H1 (cell line): ENCODE measurements at regions not wholly inside any gene's neighbourhood (a gene's known extent, or its start where the extent isn't known, plus 50 kb on each side); places are given as distances from the start of the nearest gene placed in this dataset.

Source experiments
- CTCF ChIA-PET: fragments of 300-600 bp; sonication (Branson Sonifier 250); formaldehyde crosslinking; loops from one replicate; lab custom pipeline; 2021; ENCODE audit not compliant: partially characterized antibody; lab: Charles Lee
- POLR2A ChIA-PET: fragments of 300-600 bp; sonication (Branson Sonifier 250); formaldehyde crosslinking; loops from one replicate; lab custom pipeline; 2021; ENCODE audit warnings: inconsistent platforms; ENCODE audit not compliant: partially characterized antibody; lab: Charles Lee
- DNase-seq, 2 experiments: peaks; one replicate each; pipeline versions ENCODE4 v3.0.0 to v3.0.0-alpha.2; 2010 to 2022; ENCODE audit warnings: low spot score in 2 of 2, low read depth in 1 of 2, mixed read lengths in 1 of 2
- FAIRE-seq: peaks from 2 replicates; lab custom pipeline; 2011; peaks lifted over from hg19 to GRCh38; lab: Jason Lieb, UNC
- H2AFZ ChIP-seq: 2 replicates; pipeline ENCODE4 v1.8.1; 2012; ENCODE audit warnings: low read length, inconsistent platforms
- H2AK5ac ChIP-seq: 2 replicates; pipeline ENCODE4 v1.6.1; 2013; ENCODE audit warnings: low read depth, low read length
- H2BK120ac ChIP-seq: replicated peaks from 2 replicates; pipeline ENCODE3; 2013; ENCODE audit warnings: low read depth, low read length, inconsistent platforms
- H2BK12ac ChIP-seq: 2 replicates; pipeline ENCODE4 v1.6.1; 2013; ENCODE audit warnings: low read depth, low read length
- H2BK15ac ChIP-seq: 2 replicates; pipeline ENCODE4 v1.6.1; 2013; ENCODE audit warnings: low read length
- H2BK20ac ChIP-seq: 2 replicates; pipeline ENCODE4 v1.6.1; 2013; ENCODE audit warnings: low read length
- H2BK5ac ChIP-seq: 2 replicates; pipeline ENCODE4 v1.6.1; 2013; ENCODE audit warnings: low read depth, low read length
- H3K14ac ChIP-seq: 2 replicates; pipeline ENCODE4 v1.6.1; 2013; ENCODE audit warnings: inconsistent platforms; ENCODE audit not compliant: insufficient read length
- H3K18ac ChIP-seq: 2 replicates; pipeline ENCODE4 v1.6.1; 2013; ENCODE audit warnings: low read length; ENCODE audit errors: extremely low read depth
- H3K23ac ChIP-seq: 2 replicates; pipeline ENCODE4 v1.6.1; 2013; ENCODE audit warnings: inconsistent platforms; ENCODE audit not compliant: insufficient read length
- H3K23me2 ChIP-seq: 2 replicates; pipeline ENCODE4 v1.6.1; 2013; ENCODE audit warnings: low read depth, low read length
- H3K27ac ChIP-seq: 2 replicates; pipeline ENCODE4 v1.6.1; 2011; ENCODE audit warnings: low read depth, low read length, inconsistent platforms
- H3K27me3 ChIP-seq, 4 experiments: replicated peaks in 1 of 4; 1 replicate in 1 of 4; 2 replicates in 3 of 4; pipeline versions ENCODE4 v1.6.1 to v1.8.1; 2011 to 2013; ENCODE audit warnings: low read length in 3 of 4, mild to moderate bottlenecking in 3 of 4, inconsistent platforms in 2 of 4, mixed read lengths in 2 of 4, moderate library complexity in 1 of 4; ENCODE audit not compliant: control insufficient read depth in 3 of 4, insufficient read depth in 3 of 4; ENCODE audit errors: extremely low read depth in 1 of 4
- H3K36me3 ChIP-seq, 4 experiments: 2 replicates each; pipeline versions ENCODE4 v1.6.1 to v1.8.1; 2011 to 2013; ENCODE audit warnings: mild to moderate bottlenecking in 4 of 4, low read length in 3 of 4, moderate library complexity in 2 of 4, control low read depth in 1 of 4, inconsistent platforms in 1 of 4; ENCODE audit not compliant: insufficient read depth in 4 of 4, control insufficient read depth in 2 of 4
- H3K4ac ChIP-seq: replicated peaks from 2 replicates; pipeline ENCODE3; 2013; ENCODE audit warnings: low read length, low read depth, mixed read lengths, inconsistent platforms; ENCODE audit not compliant: insufficient read length
- H3K4me1 ChIP-seq, 4 experiments: replicated peaks in 1 of 4; 1 replicate in 1 of 4; 2 replicates in 3 of 4; pipeline versions ENCODE4 v1.6.1 to v1.8.1; 2011 to 2013; ENCODE audit warnings: low read length in 3 of 4, inconsistent platforms in 2 of 4, mixed read lengths in 1 of 4; ENCODE audit not compliant: insufficient read depth in 4 of 4, control insufficient read depth in 3 of 4
- H3K4me2 ChIP-seq, 2 experiments: 2 replicates each; pipeline versions ENCODE4 v1.6.1 to v1.8.1; 2011 to 2013; ENCODE audit warnings: low read depth in 2 of 2, low read length in 2 of 2, control low read depth in 1 of 2, inconsistent platforms in 1 of 2, mild to moderate bottlenecking in 1 of 2; ENCODE audit not compliant: insufficient read depth in 1 of 2
- H3K4me3 ChIP-seq, 4 experiments: fragments of 200-600, 300-600 bp in 1 of 4; sonication (generic), shearing (Covaris generic), sonication (Bioruptor Twin) in 1 of 4; 2 replicates each; pipeline versions ENCODE4 v1.5.1 to v1.8.1; 2011 to 2016; ENCODE audit warnings: low read length in 4 of 4, low read depth in 3 of 4, control low read depth in 2 of 4, inconsistent platforms in 2 of 4, mild to moderate bottlenecking in 2 of 4, mixed read lengths in 1 of 4, moderate library complexity in 1 of 4; ENCODE audit not compliant: insufficient read depth in 2 of 4; ENCODE audit errors: extremely low read depth in 1 of 4
- H3K56ac ChIP-seq: replicated peaks from 2 replicates; pipeline ENCODE3; 2013; ENCODE audit warnings: low read depth, mild to moderate bottlenecking, mixed read lengths, low read length, inconsistent platforms; ENCODE audit not compliant: insufficient read length
- H3K79me1 ChIP-seq: 2 replicates; pipeline ENCODE4 v1.6.1; 2013; ENCODE audit warnings: low read depth, low read length, control low read depth
- H3K79me2 ChIP-seq, 2 experiments: 2 replicates each; pipeline versions ENCODE4 v1.6.1 to v1.8.1; 2012 to 2013; ENCODE audit warnings: low read length in 2 of 2, mild to moderate bottlenecking in 2 of 2, inconsistent platforms in 1 of 2; ENCODE audit not compliant: insufficient read depth in 2 of 2, control insufficient read depth in 1 of 2
- H3K9ac ChIP-seq, 4 experiments: replicated peaks in 1 of 4; 1 replicate in 1 of 4; 2 replicates in 3 of 4; pipeline versions ENCODE4 v1.6.1 to v1.8.1; 2011 to 2013; ENCODE audit warnings: low read depth in 3 of 4, low read length in 3 of 4, control low read depth in 2 of 4, mild to moderate bottlenecking in 2 of 4, moderate library complexity in 2 of 4, inconsistent platforms in 1 of 4; ENCODE audit errors: extremely low read depth in 1 of 4
- H3K9me3 ChIP-seq, 2 experiments: 2 replicates each; pipeline versions ENCODE4 v1.6.1 to v1.8.1; 2012 to 2013; ENCODE audit warnings: mild to moderate bottlenecking in 2 of 2, moderate library complexity in 2 of 2, control low read depth in 1 of 2, inconsistent platforms in 1 of 2, low read depth in 1 of 2, low read length in 1 of 2, mixed read lengths in 1 of 2; ENCODE audit not compliant: insufficient read depth in 2 of 2
- H4K20me1 ChIP-seq, 2 experiments: replicated peaks in 1 of 2; 2 replicates each; pipeline versions ENCODE3 to v1.8.1; 2011 to 2013; ENCODE audit warnings: inconsistent platforms in 2 of 2, low read length in 2 of 2, mild to moderate bottlenecking in 1 of 2; ENCODE audit not compliant: insufficient read depth in 2 of 2, control insufficient read depth in 1 of 2
- H4K5ac ChIP-seq: 2 replicates; pipeline ENCODE4 v1.6.1; 2013; ENCODE audit warnings: low read length, low read depth, mixed read lengths, inconsistent platforms; ENCODE audit not compliant: insufficient read length
- H4K8ac ChIP-seq: 2 replicates; pipeline ENCODE4 v1.8.0; 2013; ENCODE audit warnings: mild to moderate bottlenecking, moderate library complexity, low read length, inconsistent platforms; ENCODE audit not compliant: insufficient read depth; ENCODE audit errors: extremely low read depth
- H4K91ac ChIP-seq: replicated peaks from 2 replicates; pipeline ENCODE3; 2013; ENCODE audit warnings: low read length, mixed read lengths, inconsistent platforms; ENCODE audit not compliant: insufficient read length
- BCL11A ChIP-seq, 2 experiments: IDR thresholded peaks; one replicate each; pipeline ENCODE4 v1.6.1; 2011; ENCODE audit warnings: low read depth in 2 of 2, low read length in 2 of 2, mild to moderate bottlenecking in 2 of 2
- CHD1 ChIP-seq: IDR thresholded peaks from 2 replicates; pipeline ENCODE4 v1.6.1; 2012; ENCODE audit warnings: low read depth, low read length, improper control_type of control experiment
- POU5F1 ChIP-seq: IDR thresholded peaks from 2 replicates; pipeline ENCODE4 v1.6.1; 2011; ENCODE audit warnings: low read depth, mild to moderate bottlenecking, low read length, moderate library complexity
- SRF ChIP-seq: IDR thresholded peaks from 2 replicates; pipeline ENCODE4 v1.6.1; 2011; ENCODE audit warnings: mild to moderate bottlenecking, low read depth, low read length, moderate library complexity
- SUZ12 ChIP-seq: fragments of 200-600 bp; sonication (generic); IDR thresholded peaks from 2 replicates; pipeline ENCODE4 v1.6.1; 2012; ENCODE audit warnings: mild to moderate bottlenecking, inconsistent platforms, low read length, moderate library complexity, mixed read lengths
- TAF1 ChIP-seq: IDR thresholded peaks from 2 replicates; pipeline ENCODE4 v1.6.1; 2011; ENCODE audit warnings: mild to moderate bottlenecking, low read depth, low read length
- WGBS, 2 experiments: shearing (Covaris generic) in 1 of 2; methylation state at CpG; one replicate each; pipeline versions ENCODE4 v1.1.6 to v1.1.7; 2013 to 2015; ENCODE audit warnings: low lambda C conversion rate in 2 of 2, mixed read lengths in 2 of 2, inconsistent platforms in 1 of 2, low coverage in 1 of 2, missing lambda C conversion rate in 1 of 2; ENCODE audit not compliant: insufficient replicate concordance in 2 of 2, insufficient coverage in 1 of 2, insufficient read length in 1 of 2; ENCODE audit errors: extremely low coverage in 1 of 2, missing lambda C conversion rate in 1 of 2; 5-methylcytosine and 5-hydroxymethylcytosine counted together

GRCh38 chr21:35257413-35257812 lies 208.3 kb upstream of the RUNX1 start:
- Histone ChIP-seq H3K36me3 (no peaks in the 10 kb centered on the region), H3K9me3 (no peaks in the 10 kb centered on the region), H3K4ac (no peak overlapping the region), H3K79me2 (no peaks in the 10 kb centered on the region), H3K18ac (no peak overlapping the region), H2BK20ac (no peak overlapping the region), H2BK120ac (no peak overlapping the region), H3K23me2 (no peaks in the 10 kb centered on the region), H3K4me1 (peaks cover 0 to 4% (median 0%) of the 10 kb centered on the region in 4 experiments; a peak in 3 of 7 replicates), H3K79me1 (no peaks in the 10 kb centered on the region), H3K23ac (no peak overlapping the region), H3K14ac (no peak overlapping the region), H3K27ac (no peak overlapping the region), H2AK5ac (no peak overlapping the region), H4K91ac (no peak overlapping the region), H2BK5ac (no peak overlapping the region), H3K4me3 (no peak overlapping the region), H2BK12ac (no peak overlapping the region), H3K4me2 (no peak overlapping the region), H3K56ac (no peak overlapping the region), H2BK15ac (no peak overlapping the region), H2AFZ (no peak overlapping the region), H4K8ac (no peak overlapping the region), H4K5ac (no peak overlapping the region), H4K20me1 (no peaks in the 10 kb centered on the region), H3K9ac (no peak overlapping the region), H3K27me3 (no peaks in the 10 kb centered on the region)
- FAIRE-seq, result no peak
- no peak for DNase-seq
- POLR2A ChIA-PET, result no interaction called here
- 86% methylated on average over 2 of the region's 2 CpGs; no CpG with 5 or more reads in 1 of the 2 experiments for WGBS, 2 experiments
- CTCF ChIA-PET, result no interaction called here
- no peak for TF ChIP-seq CHD1
- TF ChIP-seq POU5F1, result no peak
- no peak for TF ChIP-seq SRF
- no peak for TF ChIP-seq BCL11A (IDR thresholded peaks at IDR 0.05; ENCODE audit: low read depth in 2 of 2, low read length in 2 of 2)
- no peak for TF ChIP-seq SUZ12
- no peak for TF ChIP-seq TAF1
